Spleen (tissue), 7 donors: ENCODE measurements at regions not wholly inside any gene's neighbourhood (a gene's known extent, or its start where the extent isn't known, plus 50 kb on each side); places are given as distances from the start of the nearest gene placed in this dataset.

Source experiments
- POLR2A ChIP-seq, 3 donors: fragments of 450-650 bp; IDR thresholded peaks; one replicate each; pipeline ENCODE4 v1.5.1; 2017; ENCODE audit warnings: antibody characterized with exemption in 3 of 3, mild to moderate bottlenecking in 1 of 3
- POLR2AphosphoS5 ChIP-seq, 3 donors: sonication (generic); formaldehyde crosslinking; IDR thresholded peaks; one replicate each; pipeline ENCODE4 v1.5.1; 2017; ENCODE audit warnings: antibody characterized with exemption in 3 of 3
- TF ChIP-seq, protein P1 (sequence below), 11 experiments: fragments of 200-600 bp in 7 of 11; fragments of 450-650 bp in 4 of 11; sonication (generic) in 4 of 11; IDR thresholded peaks in 8 of 11; conservative IDR thresholded peaks in 3 of 11; 1 replicate in 7 of 11; 2 replicates in 4 of 11; pipeline versions ENCODE4 v1.4.0 to v1.8.0; 2016 to 2021; ENCODE audit warnings: antibody characterized with exemption in 11 of 11, inconsistent platforms in 4 of 11, mild to moderate bottlenecking in 1 of 11
- donor health status: DM: no; HTN: no; CAD: no; lungs with moderate emphysema.
- donor health status: DM: no; HTN: no; CAD: no.
- donor health status: DM: no; HTN: no; CAD: no.

- TF ChIP-seq POLR2AphosphoS5 (IDR thresholded peaks at IDR 0.05) (no peak), POLR2A (IDR thresholded peaks at IDR 0.05) (no peak)
- TF ChIP-seq, protein P1, sequence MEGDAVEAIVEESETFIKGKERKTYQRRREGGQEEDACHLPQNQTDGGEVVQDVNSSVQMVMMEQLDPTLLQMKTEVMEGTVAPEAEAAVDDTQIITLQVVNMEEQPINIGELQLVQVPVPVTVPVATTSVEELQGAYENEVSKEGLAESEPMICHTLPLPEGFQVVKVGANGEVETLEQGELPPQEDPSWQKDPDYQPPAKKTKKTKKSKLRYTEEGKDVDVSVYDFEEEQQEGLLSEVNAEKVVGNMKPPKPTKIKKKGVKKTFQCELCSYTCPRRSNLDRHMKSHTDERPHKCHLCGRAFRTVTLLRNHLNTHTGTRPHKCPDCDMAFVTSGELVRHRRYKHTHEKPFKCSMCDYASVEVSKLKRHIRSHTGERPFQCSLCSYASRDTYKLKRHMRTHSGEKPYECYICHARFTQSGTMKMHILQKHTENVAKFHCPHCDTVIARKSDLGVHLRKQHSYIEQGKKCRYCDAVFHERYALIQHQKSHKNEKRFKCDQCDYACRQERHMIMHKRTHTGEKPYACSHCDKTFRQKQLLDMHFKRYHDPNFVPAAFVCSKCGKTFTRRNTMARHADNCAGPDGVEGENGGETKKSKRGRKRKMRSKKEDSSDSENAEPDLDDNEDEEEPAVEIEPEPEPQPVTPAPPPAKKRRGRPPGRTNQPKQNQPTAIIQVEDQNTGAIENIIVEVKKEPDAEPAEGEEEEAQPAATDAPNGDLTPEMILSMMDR (IDR thresholded peaks at IDR 0.05 in 8 of 11, conservative IDR thresholded peaks at IDR 0.05 in 3 of 11), result no peak
Measured at GRCh38 chr7:53237344-53237913, 202.0 kb downstream of the POM121L12 start.
